H1 (cell line): ENCODE measurements at regions not wholly inside any gene's neighbourhood (a gene's known extent, or its start where the extent isn't known, plus 50 kb on each side); places are given as distances from the start of the nearest gene placed in this dataset.

ENCODE experiments used
- CTCF ChIA-PET: fragments of 300-600 bp; sonication (Branson Sonifier 250); formaldehyde crosslinking; loops from one replicate; lab custom pipeline; 2021; ENCODE audit not compliant: partially characterized antibody; lab: Charles Lee
- POLR2A ChIA-PET: fragments of 300-600 bp; sonication (Branson Sonifier 250); formaldehyde crosslinking; loops from one replicate; lab custom pipeline; 2021; ENCODE audit warnings: inconsistent platforms; ENCODE audit not compliant: partially characterized antibody; lab: Charles Lee
- DNase-seq, 2 experiments: peaks; one replicate each; pipeline versions ENCODE4 v3.0.0 to v3.0.0-alpha.2; 2010 to 2022; ENCODE audit warnings: low spot score in 2 of 2, low read depth in 1 of 2, mixed read lengths in 1 of 2
- FAIRE-seq: peaks from 2 replicates; lab custom pipeline; 2011; peaks lifted over from hg19 to GRCh38; lab: Jason Lieb, UNC
- H2AFZ ChIP-seq: 2 replicates; pipeline ENCODE4 v1.8.1; 2012; ENCODE audit warnings: low read length, inconsistent platforms
- H2AK5ac ChIP-seq: 2 replicates; pipeline ENCODE4 v1.6.1; 2013; ENCODE audit warnings: low read depth, low read length
- H2BK120ac ChIP-seq: replicated peaks from 2 replicates; pipeline ENCODE3; 2013; ENCODE audit warnings: low read depth, low read length, inconsistent platforms
- H2BK12ac ChIP-seq: 2 replicates; pipeline ENCODE4 v1.6.1; 2013; ENCODE audit warnings: low read depth, low read length
- H2BK15ac ChIP-seq: 2 replicates; pipeline ENCODE4 v1.6.1; 2013; ENCODE audit warnings: low read length
- H2BK20ac ChIP-seq: 2 replicates; pipeline ENCODE4 v1.6.1; 2013; ENCODE audit warnings: low read length
- H2BK5ac ChIP-seq: 2 replicates; pipeline ENCODE4 v1.6.1; 2013; ENCODE audit warnings: low read depth, low read length
- H3K14ac ChIP-seq: 2 replicates; pipeline ENCODE4 v1.6.1; 2013; ENCODE audit warnings: inconsistent platforms; ENCODE audit not compliant: insufficient read length
- H3K18ac ChIP-seq: 2 replicates; pipeline ENCODE4 v1.6.1; 2013; ENCODE audit warnings: low read length; ENCODE audit errors: extremely low read depth
- H3K23ac ChIP-seq: 2 replicates; pipeline ENCODE4 v1.6.1; 2013; ENCODE audit warnings: inconsistent platforms; ENCODE audit not compliant: insufficient read length
- H3K23me2 ChIP-seq: 2 replicates; pipeline ENCODE4 v1.6.1; 2013; ENCODE audit warnings: low read depth, low read length
- H3K27ac ChIP-seq: 2 replicates; pipeline ENCODE4 v1.6.1; 2011; ENCODE audit warnings: low read depth, low read length, inconsistent platforms
- H3K27me3 ChIP-seq, 4 experiments: replicated peaks in 1 of 4; 1 replicate in 1 of 4; 2 replicates in 3 of 4; pipeline versions ENCODE4 v1.6.1 to v1.8.1; 2011 to 2013; ENCODE audit warnings: low read length in 3 of 4, mild to moderate bottlenecking in 3 of 4, inconsistent platforms in 2 of 4, mixed read lengths in 2 of 4, moderate library complexity in 1 of 4; ENCODE audit not compliant: control insufficient read depth in 3 of 4, insufficient read depth in 3 of 4; ENCODE audit errors: extremely low read depth in 1 of 4
- H3K36me3 ChIP-seq, 4 experiments: 2 replicates each; pipeline versions ENCODE4 v1.6.1 to v1.8.1; 2011 to 2013; ENCODE audit warnings: mild to moderate bottlenecking in 4 of 4, low read length in 3 of 4, moderate library complexity in 2 of 4, control low read depth in 1 of 4, inconsistent platforms in 1 of 4; ENCODE audit not compliant: insufficient read depth in 4 of 4, control insufficient read depth in 2 of 4
- H3K4ac ChIP-seq: replicated peaks from 2 replicates; pipeline ENCODE3; 2013; ENCODE audit warnings: low read length, low read depth, mixed read lengths, inconsistent platforms; ENCODE audit not compliant: insufficient read length
- H3K4me1 ChIP-seq, 4 experiments: replicated peaks in 1 of 4; 1 replicate in 1 of 4; 2 replicates in 3 of 4; pipeline versions ENCODE4 v1.6.1 to v1.8.1; 2011 to 2013; ENCODE audit warnings: low read length in 3 of 4, inconsistent platforms in 2 of 4, mixed read lengths in 1 of 4; ENCODE audit not compliant: insufficient read depth in 4 of 4, control insufficient read depth in 3 of 4
- H3K4me2 ChIP-seq, 2 experiments: 2 replicates each; pipeline versions ENCODE4 v1.6.1 to v1.8.1; 2011 to 2013; ENCODE audit warnings: low read depth in 2 of 2, low read length in 2 of 2, control low read depth in 1 of 2, inconsistent platforms in 1 of 2, mild to moderate bottlenecking in 1 of 2; ENCODE audit not compliant: insufficient read depth in 1 of 2
- H3K4me3 ChIP-seq, 4 experiments: fragments of 200-600, 300-600 bp in 1 of 4; sonication (generic), shearing (Covaris generic), sonication (Bioruptor Twin) in 1 of 4; 2 replicates each; pipeline versions ENCODE4 v1.5.1 to v1.8.1; 2011 to 2016; ENCODE audit warnings: low read length in 4 of 4, low read depth in 3 of 4, control low read depth in 2 of 4, inconsistent platforms in 2 of 4, mild to moderate bottlenecking in 2 of 4, mixed read lengths in 1 of 4, moderate library complexity in 1 of 4; ENCODE audit not compliant: insufficient read depth in 2 of 4; ENCODE audit errors: extremely low read depth in 1 of 4
- H3K56ac ChIP-seq: replicated peaks from 2 replicates; pipeline ENCODE3; 2013; ENCODE audit warnings: low read depth, mild to moderate bottlenecking, mixed read lengths, low read length, inconsistent platforms; ENCODE audit not compliant: insufficient read length
- H3K79me1 ChIP-seq: 2 replicates; pipeline ENCODE4 v1.6.1; 2013; ENCODE audit warnings: low read depth, low read length, control low read depth
- H3K79me2 ChIP-seq, 2 experiments: 2 replicates each; pipeline versions ENCODE4 v1.6.1 to v1.8.1; 2012 to 2013; ENCODE audit warnings: low read length in 2 of 2, mild to moderate bottlenecking in 2 of 2, inconsistent platforms in 1 of 2; ENCODE audit not compliant: insufficient read depth in 2 of 2, control insufficient read depth in 1 of 2
- H3K9ac ChIP-seq, 4 experiments: replicated peaks in 1 of 4; 1 replicate in 1 of 4; 2 replicates in 3 of 4; pipeline versions ENCODE4 v1.6.1 to v1.8.1; 2011 to 2013; ENCODE audit warnings: low read depth in 3 of 4, low read length in 3 of 4, control low read depth in 2 of 4, mild to moderate bottlenecking in 2 of 4, moderate library complexity in 2 of 4, inconsistent platforms in 1 of 4; ENCODE audit errors: extremely low read depth in 1 of 4
- H3K9me3 ChIP-seq, 2 experiments: 2 replicates each; pipeline versions ENCODE4 v1.6.1 to v1.8.1; 2012 to 2013; ENCODE audit warnings: mild to moderate bottlenecking in 2 of 2, moderate library complexity in 2 of 2, control low read depth in 1 of 2, inconsistent platforms in 1 of 2, low read depth in 1 of 2, low read length in 1 of 2, mixed read lengths in 1 of 2; ENCODE audit not compliant: insufficient read depth in 2 of 2
- H4K20me1 ChIP-seq, 2 experiments: replicated peaks in 1 of 2; 2 replicates each; pipeline versions ENCODE3 to v1.8.1; 2011 to 2013; ENCODE audit warnings: inconsistent platforms in 2 of 2, low read length in 2 of 2, mild to moderate bottlenecking in 1 of 2; ENCODE audit not compliant: insufficient read depth in 2 of 2, control insufficient read depth in 1 of 2
- H4K5ac ChIP-seq: 2 replicates; pipeline ENCODE4 v1.6.1; 2013; ENCODE audit warnings: low read length, low read depth, mixed read lengths, inconsistent platforms; ENCODE audit not compliant: insufficient read length
- H4K8ac ChIP-seq: 2 replicates; pipeline ENCODE4 v1.8.0; 2013; ENCODE audit warnings: mild to moderate bottlenecking, moderate library complexity, low read length, inconsistent platforms; ENCODE audit not compliant: insufficient read depth; ENCODE audit errors: extremely low read depth
- H4K91ac ChIP-seq: replicated peaks from 2 replicates; pipeline ENCODE3; 2013; ENCODE audit warnings: low read length, mixed read lengths, inconsistent platforms; ENCODE audit not compliant: insufficient read length
- ASH2L ChIP-seq: fragments of 200-600, 300-600 bp; sonication (generic); IDR thresholded peaks from one replicate; pipeline ENCODE4 v1.7.1; 2017; ENCODE audit warnings: low read length
- FOSL1 ChIP-seq: IDR thresholded peaks from 2 replicates; pipeline ENCODE4 v1.6.1; 2011; ENCODE audit warnings: mild to moderate bottlenecking, low read depth, low read length, moderate library complexity; ENCODE audit not compliant: insufficient read depth
- KDM1A ChIP-seq: fragments of 200-600, 300-600 bp; sonication (generic); IDR thresholded peaks from 2 replicates; pipeline ENCODE4 v1.7.1; 2016; ENCODE audit warnings: mild to moderate bottlenecking, low read length, borderline replicate concordance
- KDM4A ChIP-seq: IDR thresholded peaks from one replicate; pipeline ENCODE4 v1.7.1; 2012; ENCODE audit warnings: low read depth, mild to moderate bottlenecking, moderate library complexity, low read length, inconsistent platforms; ENCODE audit not compliant: severe bottlenecking
- PHF8 ChIP-seq: fragments of 200-600 bp; sonication (generic); conservative IDR thresholded peaks from 2 replicates; pipeline ENCODE4 v1.7.1; 2012; ENCODE audit warnings: low read depth, mild to moderate bottlenecking, inconsistent platforms, low read length, moderate library complexity
- TAF7 ChIP-seq: optimal IDR thresholded peaks from 2 replicates; pipeline ENCODE3; 2011; ENCODE audit warnings: low read depth, mild to moderate bottlenecking, inconsistent platforms, low read length, moderate library complexity, borderline replicate concordance
- WGBS, 2 experiments: shearing (Covaris generic) in 1 of 2; methylation state at CpG; one replicate each; pipeline versions ENCODE4 v1.1.6 to v1.1.7; 2013 to 2015; ENCODE audit warnings: low lambda C conversion rate in 2 of 2, mixed read lengths in 2 of 2, inconsistent platforms in 1 of 2, low coverage in 1 of 2, missing lambda C conversion rate in 1 of 2; ENCODE audit not compliant: insufficient replicate concordance in 2 of 2, insufficient coverage in 1 of 2, insufficient read length in 1 of 2; ENCODE audit errors: extremely low coverage in 1 of 2, missing lambda C conversion rate in 1 of 2; 5-methylcytosine and 5-hydroxymethylcytosine counted together
- TF ChIP-seq, protein P1 (sequence below): IDR thresholded peaks from 2 replicates; pipeline ENCODE4 v1.6.1; 2011; ENCODE audit warnings: low read length, improper control_type of control experiment
- TF ChIP-seq, protein P2 (sequence below), 3 experiments: IDR thresholded peaks; 1 replicate in 2 of 3; 2 replicates in 1 of 3; pipeline versions ENCODE4 v1.5.1 to v1.6.1; 2011; ENCODE audit warnings: low read length in 3 of 3, mild to moderate bottlenecking in 3 of 3, inconsistent platforms in 2 of 3, low read depth in 1 of 3, moderate library complexity in 1 of 3; ENCODE audit not compliant: insufficient read depth in 1 of 3; ENCODE audit errors: control extremely low read depth in 1 of 3
- TF ChIP-seq, protein P3 (sequence below): IDR thresholded peaks from 2 replicates; pipeline ENCODE4 v1.6.1; 2012; ENCODE audit warnings: inconsistent platforms

DNA sequence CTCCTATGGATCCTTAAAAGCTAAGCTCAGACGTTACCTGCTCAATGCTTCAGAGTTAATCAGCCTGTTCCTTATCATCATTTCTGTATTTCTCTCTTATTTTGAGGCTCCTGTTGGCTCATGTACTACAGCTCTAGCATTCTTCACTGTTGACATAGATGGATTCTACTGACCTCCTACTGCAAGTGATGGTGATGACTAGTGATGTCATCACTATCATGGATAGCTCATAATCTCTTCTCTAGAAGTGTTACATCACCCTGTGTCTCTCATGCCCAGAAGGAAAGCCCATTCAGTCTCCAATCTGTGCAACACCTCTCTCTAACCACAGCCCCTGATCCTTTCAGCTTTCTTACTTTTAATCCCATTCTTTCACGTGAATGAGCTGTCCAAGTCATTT lies 168.2 kb upstream of the DPT start:
- H2BK20ac ChIP-seq: no peak overlapping the region
- H2BK12ac ChIP-seq: no peak overlapping the region
- H3K9ac ChIP-seq: no peak overlapping the region
- no peak overlapping the region for H3K14ac ChIP-seq
- no peak for DNase-seq
- no peak overlapping the region for H2BK5ac ChIP-seq
- no peak overlapping the region for H3K18ac ChIP-seq
- H4K5ac ChIP-seq: no peak overlapping the region
- no peak overlapping the region for H3K56ac ChIP-seq
- no peaks in the 10 kb centered on the region for H4K20me1 ChIP-seq
- H2AFZ ChIP-seq: no peak overlapping the region
- H4K91ac ChIP-seq: no peak overlapping the region
- no peaks in the 10 kb centered on the region for H3K79me1 ChIP-seq
- no peak overlapping the region for H3K4ac ChIP-seq
- H3K79me2 ChIP-seq: no peaks in the 10 kb centered on the region
- POLR2A ChIA-PET: no interaction called here
- H3K4me2 ChIP-seq: no peak overlapping the region
- H3K4me1 ChIP-seq: no peaks in the 10 kb centered on the region
- no peaks in the 10 kb centered on the region for H3K36me3 ChIP-seq
- H3K23me2 ChIP-seq: no peaks in the 10 kb centered on the region
- FAIRE-seq: no peak
- no peak overlapping the region for H2BK120ac ChIP-seq
- H3K9me3 ChIP-seq: no peaks in the 10 kb centered on the region
- H3K4me3 ChIP-seq: no peak overlapping the region
- no peak overlapping the region for H3K23ac ChIP-seq
- CTCF ChIA-PET: interaction anchor here (0.9 to 1.1 kb wide), 3 partner anchors 21 to 293 kb away, joined by 3 to 4 read pairs (median 3); no protein-coding TSS in a partner anchor
- H3K27ac ChIP-seq: no peak overlapping the region
- H3K27me3 ChIP-seq: no peaks in the 10 kb centered on the region
- H2AK5ac ChIP-seq: no peak overlapping the region
- no peak overlapping the region for H2BK15ac ChIP-seq
- no peak overlapping the region for H4K8ac ChIP-seq
- WGBS, 2 experiments: 86% methylated on average over 2 of the region's 2 CpGs; no CpG with 5 or more reads in 1 of the 2 experiments
- TF ChIP-seq TAF7 (no peak), FOSL1 (no peak), PHF8 (no peak), KDM1A (no peak), KDM4A (no peak), ASH2L (no peak)
- TF ChIP-seq, protein P1, sequence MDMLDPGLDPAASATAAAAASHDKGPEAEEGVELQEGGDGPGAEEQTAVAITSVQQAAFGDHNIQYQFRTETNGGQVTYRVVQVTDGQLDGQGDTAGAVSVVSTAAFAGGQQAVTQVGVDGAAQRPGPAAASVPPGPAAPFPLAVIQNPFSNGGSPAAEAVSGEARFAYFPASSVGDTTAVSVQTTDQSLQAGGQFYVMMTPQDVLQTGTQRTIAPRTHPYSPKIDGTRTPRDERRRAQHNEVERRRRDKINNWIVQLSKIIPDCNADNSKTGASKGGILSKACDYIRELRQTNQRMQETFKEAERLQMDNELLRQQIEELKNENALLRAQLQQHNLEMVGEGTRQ: no peak
- TF ChIP-seq, protein P2, sequence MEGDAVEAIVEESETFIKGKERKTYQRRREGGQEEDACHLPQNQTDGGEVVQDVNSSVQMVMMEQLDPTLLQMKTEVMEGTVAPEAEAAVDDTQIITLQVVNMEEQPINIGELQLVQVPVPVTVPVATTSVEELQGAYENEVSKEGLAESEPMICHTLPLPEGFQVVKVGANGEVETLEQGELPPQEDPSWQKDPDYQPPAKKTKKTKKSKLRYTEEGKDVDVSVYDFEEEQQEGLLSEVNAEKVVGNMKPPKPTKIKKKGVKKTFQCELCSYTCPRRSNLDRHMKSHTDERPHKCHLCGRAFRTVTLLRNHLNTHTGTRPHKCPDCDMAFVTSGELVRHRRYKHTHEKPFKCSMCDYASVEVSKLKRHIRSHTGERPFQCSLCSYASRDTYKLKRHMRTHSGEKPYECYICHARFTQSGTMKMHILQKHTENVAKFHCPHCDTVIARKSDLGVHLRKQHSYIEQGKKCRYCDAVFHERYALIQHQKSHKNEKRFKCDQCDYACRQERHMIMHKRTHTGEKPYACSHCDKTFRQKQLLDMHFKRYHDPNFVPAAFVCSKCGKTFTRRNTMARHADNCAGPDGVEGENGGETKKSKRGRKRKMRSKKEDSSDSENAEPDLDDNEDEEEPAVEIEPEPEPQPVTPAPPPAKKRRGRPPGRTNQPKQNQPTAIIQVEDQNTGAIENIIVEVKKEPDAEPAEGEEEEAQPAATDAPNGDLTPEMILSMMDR (IDR thresholded peaks at IDR 0.05; ENCODE audit: control extremely low read depth in 1 of 3, insufficient read depth in 1 of 3, low read depth in 1 of 3, low read length in 3 of 3): no peak
- TF ChIP-seq, protein P3, sequence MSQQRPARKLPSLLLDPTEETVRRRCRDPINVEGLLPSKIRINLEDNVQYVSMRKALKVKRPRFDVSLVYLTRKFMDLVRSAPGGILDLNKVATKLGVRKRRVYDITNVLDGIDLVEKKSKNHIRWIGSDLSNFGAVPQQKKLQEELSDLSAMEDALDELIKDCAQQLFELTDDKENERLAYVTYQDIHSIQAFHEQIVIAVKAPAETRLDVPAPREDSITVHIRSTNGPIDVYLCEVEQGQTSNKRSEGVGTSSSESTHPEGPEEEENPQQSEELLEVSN: no peak
